Keratinocyte (primary cell): ENCODE measurements at regions not wholly inside any gene's neighbourhood (a gene's known extent, or its start where the extent isn't known, plus 50 kb on each side); places are given as distances from the start of the nearest gene placed in this dataset.

Experiments used
- DNase-seq: peaks from one replicate; pipeline ENCODE4 v3.0.0-alpha.2; 2011; ENCODE audit warnings: low read depth, missing footprints, low spot score
- FAIRE-seq: peaks from 2 replicates; lab custom pipeline; 2011; peaks lifted over from hg19 to GRCh38; lab: Jason Lieb, UNC
- H2AFZ ChIP-seq: 2 replicates; pipeline ENCODE4 v1.6.0; 2012; ENCODE audit warnings: low read length, control low read depth, inconsistent platforms; ENCODE audit not compliant: control insufficient read depth
- H3K27ac ChIP-seq: 2 replicates; pipeline ENCODE4 v1.5.1; 2011; ENCODE audit warnings: low read length; ENCODE audit not compliant: control insufficient read depth, insufficient read depth
- H3K27me3 ChIP-seq: 3 replicates; pipeline ENCODE4 v1.6.0; 2011; ENCODE audit warnings: low read length; ENCODE audit not compliant: control insufficient read depth, insufficient read depth; ENCODE audit errors: extremely low read depth
- H3K36me3 ChIP-seq, 2 experiments: 2 replicates in 1 of 2; 3 replicates in 1 of 2; pipeline ENCODE4 v1.5.1; 2011; ENCODE audit warnings: low read length in 2 of 2, mild to moderate bottlenecking in 1 of 2; ENCODE audit not compliant: control insufficient read depth in 2 of 2, insufficient read depth in 2 of 2; ENCODE audit errors: extremely low read depth in 1 of 2
- H3K4me1 ChIP-seq: 3 replicates; pipeline ENCODE4 v1.5.1; 2011; ENCODE audit warnings: low read length; ENCODE audit not compliant: control insufficient read depth, insufficient read depth; ENCODE audit errors: extremely low read depth
- H3K4me2 ChIP-seq: 3 replicates; pipeline ENCODE4 v1.6.0; 2011; ENCODE audit warnings: low read depth, low read length; ENCODE audit not compliant: control insufficient read depth, insufficient read depth; ENCODE audit errors: extremely low read depth
- H3K4me3 ChIP-seq, 3 experiments: fragments of 200-600 bp in 1 of 3; sonication (generic) in 1 of 3; 2 replicates in 2 of 3; 3 replicates in 1 of 3; pipeline ENCODE4 v1.5.1; 2011 to 2016; ENCODE audit warnings: low read length in 3 of 3, mild to moderate bottlenecking in 3 of 3, control low read depth in 2 of 3, inconsistent platforms in 1 of 3, low read depth in 1 of 3, mixed read lengths in 1 of 3, mixed run types in 1 of 3, moderate library complexity in 1 of 3; ENCODE audit not compliant: control insufficient read depth in 2 of 3, insufficient read depth in 2 of 3; ENCODE audit errors: extremely low read depth in 1 of 3
- H3K79me2 ChIP-seq: 2 replicates; pipeline ENCODE4 v1.6.0; 2012; ENCODE audit warnings: low read length; ENCODE audit not compliant: control insufficient read depth, insufficient read depth
- H3K9ac ChIP-seq: 3 replicates; pipeline ENCODE4 v1.6.0; 2011; ENCODE audit warnings: low read length; ENCODE audit not compliant: control insufficient read depth, insufficient read depth; ENCODE audit errors: extremely low read depth
- H3K9me1 ChIP-seq: 3 replicates; pipeline ENCODE4 v1.6.0; 2011; ENCODE audit warnings: low read length; ENCODE audit not compliant: control insufficient read depth, insufficient read depth; ENCODE audit errors: extremely low read depth
- H3K9me3 ChIP-seq: 2 replicates; pipeline ENCODE4 v1.5.1; 2012; ENCODE audit warnings: low read depth, low read length; ENCODE audit not compliant: control insufficient read depth
- H4K20me1 ChIP-seq: 3 replicates; pipeline ENCODE4 v1.6.0; 2011; ENCODE audit warnings: low read length; ENCODE audit not compliant: control insufficient read depth, insufficient read depth; ENCODE audit errors: extremely low read depth
- CTCF ChIP-seq, 3 experiments: IDR thresholded peaks in 1 of 3; conservative IDR thresholded peaks in 1 of 3; optimal IDR thresholded peaks in 1 of 3; 2 replicates in 2 of 3; 3 replicates in 1 of 3; pipeline versions ENCODE3 to v1.5.1; 2011; ENCODE audit warnings: low read length in 3 of 3, mild to moderate bottlenecking in 3 of 3, moderate library complexity in 2 of 3, control low read depth in 1 of 3, inconsistent platforms in 1 of 3; ENCODE audit not compliant: insufficient read depth in 2 of 3; ENCODE audit errors: extremely low read depth in 1 of 3
- EZH2 ChIP-seq: IDR thresholded peaks from one replicate; pipeline ENCODE4 v1.6.1; 2012; ENCODE audit warnings: inconsistent platforms, mild to moderate bottlenecking, low read length, moderate library complexity
- dilution Hi-C: fragments of 300-500 bp; cut with MboI; formaldehyde crosslinking; loops from one replicate; pipeline ENCODE4 v1.7.0; 2020; ENCODE audit warnings: low sequenced_read_pairs; ENCODE audit not compliant: extremely low pct_ligation_motif_present

GRCh38 chr5:4544049-4544670 lies 596.0 kb upstream of the ADAMTS16 start:
- H3K27ac ChIP-seq: no peak overlapping the region
- DNase-seq: no peak
- no peaks in the 10 kb centered on the region for H3K9me1 ChIP-seq
- H3K36me3 ChIP-seq: no peaks in the 10 kb centered on the region
- dilution Hi-C loops: no loop called here
- no peak overlapping the region for H3K9ac ChIP-seq
- H3K9me3 ChIP-seq: no peaks in the 10 kb centered on the region
- H3K4me3 ChIP-seq: no peak overlapping the region
- peaks cover 3% of the 10 kb centered on the region for H3K27me3 ChIP-seq
- no peaks in the 10 kb centered on the region for H3K4me1 ChIP-seq
- no peak for TF ChIP-seq CTCF (optimal IDR thresholded peaks at IDR 0.05 in 1 of 3, IDR thresholded peaks at IDR 0.05 in 1 of 3, conservative IDR thresholded peaks at IDR 0.05 in 1 of 3; ENCODE audit: extremely low read depth in 1 of 3, insufficient read depth in 2 of 3, low read length in 3 of 3)
- no peak for TF ChIP-seq EZH2
- no peak for FAIRE-seq
- H3K4me2 ChIP-seq: no peak overlapping the region
- no peaks in the 10 kb centered on the region for H4K20me1 ChIP-seq
- no peak overlapping the region for H2AFZ ChIP-seq
- no peaks in the 10 kb centered on the region for H3K79me2 ChIP-seq

- no peak overlapping the region for H3K4me2 ChIP-seq
- no peak for DNase-seq
- H3K27me3 ChIP-seq: peaks cover 3% of the 10 kb centered on the region
- no peak for FAIRE-seq
- no peaks in the 10 kb centered on the region for H3K79me2 ChIP-seq
- TF ChIP-seq CTCF (optimal IDR thresholded peaks at IDR 0.05 in 1 of 3, IDR thresholded peaks at IDR 0.05 in 1 of 3, conservative IDR thresholded peaks at IDR 0.05 in 1 of 3; ENCODE audit: extremely low read depth in 1 of 3, insufficient read depth in 2 of 3, low read length in 3 of 3) (no peak), EZH2 (no peak)
- no peak overlapping the region for H2AFZ ChIP-seq
- H3K27ac ChIP-seq: no peak overlapping the region
- H4K20me1 ChIP-seq: no peaks in the 10 kb centered on the region
- dilution Hi-C loops: no loop called here
- no peaks in the 10 kb centered on the region for H3K4me1 ChIP-seq
- no peaks in the 10 kb centered on the region for H3K9me3 ChIP-seq
- no peaks in the 10 kb centered on the region for H3K9me1 ChIP-seq
- H3K36me3 ChIP-seq: no peaks in the 10 kb centered on the region
- no peak overlapping the region for H3K4me3 ChIP-seq
- H3K9ac ChIP-seq: no peak overlapping the region
Observed at GRCh38 chr5:4547547-4547946, 592.6 kb upstream of the ADAMTS16 start.
